PC-9 (cell line): ENCODE measurements at regions not wholly inside any gene's neighbourhood (a gene's known extent, or its start where the extent isn't known, plus 50 kb on each side); places are given as distances from the start of the nearest gene placed in this dataset.

ENCODE experiments used
- BruUV-seq: library from RNA; stranded (reverse); fragments of 400-500 nt; replicated peaks from 2 replicates; lab custom pipeline; 2021; lab: Mats Ljungman, UMichigan
- CTCF ChIA-PET: fragments of 300-600 bp; sonication (Branson Sonifier 250); formaldehyde crosslinking; loops from one replicate; lab custom pipeline; 2022; ENCODE audit warnings: antibody characterized with exemption; lab: Charles Lee
- POLR2A ChIA-PET: fragments of 300-600 bp; sonication (Branson Sonifier 250); formaldehyde crosslinking; loops from one replicate; lab custom pipeline; 2022; ENCODE audit warnings: antibody characterized with exemption; ENCODE audit not compliant: unreplicated experiment; lab: Charles Lee
- DNase-seq, 2 experiments: peaks; one replicate each; pipeline versions ENCODE4 v3.0.0 to v3.0.0-alpha.2; 2015 to 2022; ENCODE audit warnings: mixed read lengths in 1 of 2
- H2AFZ ChIP-seq: fragments of 200-600 bp; sonication (generic); 2 replicates; pipeline ENCODE4 v1.8.1; 2017; ENCODE audit warnings: antibody characterized with exemption
- H3F3A ChIP-seq: fragments of 200-600 bp; sonication (generic); 2 replicates; pipeline ENCODE4 v1.8.1; 2017; ENCODE audit warnings: antibody characterized with exemption, mild to moderate bottlenecking, low read depth; ENCODE audit not compliant: insufficient read depth
- H3K27ac ChIP-seq: fragments of 200-600 bp; sonication (generic); 2 replicates; pipeline ENCODE4 v1.6.1; 2016; ENCODE audit warnings: mixed run types
- H3K27me3 ChIP-seq: fragments of 200-600 bp; sonication (generic); 2 replicates; pipeline ENCODE4 v1.6.1; 2016; ENCODE audit warnings: low read depth, mixed run types; ENCODE audit not compliant: insufficient read depth
- H3K36me3 ChIP-seq: fragments of 200-600 bp; sonication (generic); 2 replicates; pipeline ENCODE4 v1.6.1; 2016; ENCODE audit warnings: low read depth, mixed run types
- H3K4me1 ChIP-seq: fragments of 200-600 bp; sonication (generic); replicated peaks from 2 replicates; pipeline ENCODE4 v1.6.1; 2016; ENCODE audit warnings: mixed run types; ENCODE audit not compliant: insufficient read depth
- H3K4me2 ChIP-seq: fragments of 200-600 bp; sonication (generic); 2 replicates; pipeline ENCODE4 v1.6.1; 2017; ENCODE audit warnings: mixed run types
- H3K4me3 ChIP-seq: fragments of 200-600 bp; sonication (generic); 2 replicates; pipeline ENCODE4 v1.6.1; 2016; ENCODE audit warnings: mixed run types
- H3K79me2 ChIP-seq: fragments of 200-600 bp; sonication (generic); 2 replicates; pipeline ENCODE4 v1.6.1; 2017; ENCODE audit warnings: low read depth, mixed run types
- H3K9me2 ChIP-seq: fragments of 200-600 bp; sonication (generic); 2 replicates; pipeline ENCODE4 v1.8.1; 2017; ENCODE audit warnings: mild to moderate bottlenecking; ENCODE audit not compliant: insufficient read depth
- H3K9me3 ChIP-seq: fragments of 200-600 bp; sonication (generic); 2 replicates; pipeline ENCODE4 v1.8.1; 2016; ENCODE audit warnings: low read depth; ENCODE audit not compliant: insufficient read depth
- H4K20me1 ChIP-seq: fragments of 200-600 bp; sonication (generic); 2 replicates; pipeline ENCODE4 v1.8.1; 2017; ENCODE audit not compliant: insufficient read depth
- CTCF ChIP-seq: fragments of 200-600 bp; sonication (generic); conservative IDR thresholded peaks from 2 replicates; pipeline ENCODE4 v1.6.1; 2017; ENCODE audit warnings: mixed run types, antibody characterized with exemption, mild to moderate bottlenecking, moderate library complexity
- EZH2 ChIP-seq: fragments of 200-600 bp; sonication (generic); IDR thresholded peaks from 2 replicates; pipeline ENCODE4 v1.8.0; 2017; ENCODE audit warnings: antibody characterized with exemption, low read depth
- intact Hi-C: fragments of 100-400 bp; cut with micrococcal nuclease; formaldehyde crosslinking; loops from one replicate; pipeline ENCODE4 v1.10.0; 2022; ENCODE audit not compliant: unreplicated experiment

- BruUV-seq: no TSS peak
- POLR2A ChIA-PET: no interaction called here
- H3K4me3 ChIP-seq: no peak overlapping the region
Measured at GRCh38 chr17:13995856-13996271, 73.4 kb upstream of the COX10 start.

GRCh38 chr17:13996276-13996675, 73.0 kb upstream of the COX10 start:
- no peaks in the 10 kb centered on the region for H3K9me2 ChIP-seq
- no peak overlapping the region for H3K4me3 ChIP-seq
- no peaks in the 10 kb centered on the region for H3K9me3 ChIP-seq
- CTCF ChIA-PET: no interaction called here
- BruUV-seq: no TSS peak
- no peaks in the 10 kb centered on the region for H3F3A ChIP-seq
- no peak overlapping the region for H3K27ac ChIP-seq
- no peak for DNase-seq
- H3K36me3 ChIP-seq: no peaks in the 10 kb centered on the region
- H3K79me2 ChIP-seq: no peaks in the 10 kb centered on the region
- POLR2A ChIA-PET: no interaction called here
- H3K4me1 ChIP-seq: no peaks in the 10 kb centered on the region
- no peak overlapping the region for H3K4me2 ChIP-seq
- H4K20me1 ChIP-seq: no peaks in the 10 kb centered on the region
- no peak overlapping the region for H2AFZ ChIP-seq
- peaks cover 42% of the 10 kb centered on the region for H3K27me3 ChIP-seq
- TF ChIP-seq CTCF: no peak
- TF ChIP-seq EZH2: no peak
- intact Hi-C loops: no loop called here

More at GRCh38 chr17:13995856-13996271, 73.4 kb upstream of the COX10 start:
- no peak for DNase-seq
- Histone ChIP-seq H3K36me3 (no peaks in the 10 kb centered on the region), H3K27me3 (peaks cover 42% of the 10 kb centered on the region), H3K4me1 (no peaks in the 10 kb centered on the region), H3K9me2 (no peaks in the 10 kb centered on the region), H3F3A (no peaks in the 10 kb centered on the region), H3K9me3 (no peaks in the 10 kb centered on the region), H2AFZ (no peak overlapping the region), H4K20me1 (no peaks in the 10 kb centered on the region), H3K79me2 (no peaks in the 10 kb centered on the region), H3K4me2 (no peak overlapping the region), H3K27ac (no peak overlapping the region)
- CTCF ChIA-PET: no interaction called here
- intact Hi-C loops: no loop called here
- no peak for TF ChIP-seq EZH2
- no peak for TF ChIP-seq CTCF

GRCh38 chr17:13996748-13997147, 72.6 kb upstream of the COX10 start:
- intact Hi-C loops: no loop called here
- Histone ChIP-seq H3K27me3 (peaks cover 42% of the 10 kb centered on the region), H4K20me1 (no peaks in the 10 kb centered on the region), H3K4me3 (no peak overlapping the region), H3K4me2 (no peak overlapping the region), H2AFZ (no peak overlapping the region), H3K36me3 (no peaks in the 10 kb centered on the region), H3K79me2 (no peaks in the 10 kb centered on the region), H3K4me1 (no peaks in the 10 kb centered on the region), H3K27ac (no peak overlapping the region), H3F3A (no peaks in the 10 kb centered on the region), H3K9me3 (no peaks in the 10 kb centered on the region), H3K9me2 (no peaks in the 10 kb centered on the region)
- no peak for DNase-seq
- BruUV-seq: no TSS peak
- no peak for TF ChIP-seq CTCF
- no peak for TF ChIP-seq EZH2
- ChIA-PET POLR2A (no interaction called here), CTCF (no interaction called here)
